ENCODE measurements at regions not wholly inside any gene's neighbourhood (a gene's known extent, or its start where the extent isn't known, plus 50 kb on each side); places are given as distances from the start of the nearest gene placed in this dataset.

GRCh38 chr1:73943270-73943669, 254.7 kb downstream of the LRRIQ3 start:
- TF ChIP-seq CTCF (IDR thresholded peaks at IDR 0.05) (no peak), POLR2A (IDR thresholded peaks at IDR 0.05) (no peak)
